NCI-H446 (cell line): ENCODE measurements at regions not wholly inside any gene's neighbourhood (a gene's known extent, or its start where the extent isn't known, plus 50 kb on each side); places are given as distances from the start of the nearest gene placed in this dataset.

Experiments
- DNase-seq, 2 experiments: peaks; one replicate each; lab custom pipeline; 2025; lab: John Stamatoyannopoulos, UW

DNA sequence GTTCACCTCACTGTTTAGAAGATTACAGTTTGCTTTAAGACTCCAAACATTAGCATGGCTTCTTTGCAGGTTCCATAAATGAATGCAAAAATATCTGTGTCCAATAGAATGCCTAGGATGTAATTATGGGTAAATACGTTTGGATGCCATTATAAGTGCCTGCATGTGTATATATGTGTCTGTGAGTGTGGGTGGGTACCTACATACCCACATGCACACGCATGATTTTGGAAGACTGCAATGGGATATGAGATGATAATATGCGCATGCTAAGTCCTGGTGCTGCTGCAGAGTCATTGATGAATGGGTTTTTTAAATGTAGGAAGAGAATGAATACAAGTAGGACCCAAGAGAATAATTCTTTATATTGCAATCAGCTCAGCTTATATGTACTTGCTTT lies 406.4 kb downstream of the ZSWIM6 start:
- DNase-seq: no peak

GRCh38 chr5:61744690-61745619 lies 412.9 kb downstream of the ZSWIM6 start:
- DNase-seq: no peak

GRCh38 chr5:61746831-61747575 lies 414.9 kb downstream of the ZSWIM6 start:
- no peak for DNase-seq

- DNase-seq: no peak
These were observed 416.1 kb downstream of the ZSWIM6 start for GRCh38 chr5:61748121-61748520.

- no peak for DNase-seq
These were observed 416.6 kb downstream of the ZSWIM6 start for GRCh38 chr5:61748651-61749050.

DNA sequence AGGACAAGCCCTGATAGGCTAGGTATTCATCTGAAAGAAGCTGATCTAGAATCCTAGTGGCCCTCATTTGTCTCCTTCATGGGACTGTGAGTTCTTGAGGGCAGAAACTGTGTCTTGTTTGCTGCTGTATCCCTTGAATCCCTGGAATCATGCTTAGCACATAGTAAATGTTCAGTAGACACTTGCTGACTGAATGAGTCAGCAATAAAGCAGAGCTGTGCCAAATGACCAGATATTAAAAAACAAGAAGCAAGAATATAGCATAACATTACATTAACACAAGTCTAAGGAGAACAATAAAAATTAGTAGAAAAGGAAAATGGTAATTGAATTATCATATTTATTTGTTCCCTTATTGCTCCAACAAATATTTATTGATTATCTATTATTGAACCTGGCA lies 420.5 kb downstream of the ZSWIM6 start:
- DNase-seq: no peak

GRCh38 chr5:61754792-61755191 lies 422.7 kb downstream of the ZSWIM6 start:
- no peak for DNase-seq

DNA sequence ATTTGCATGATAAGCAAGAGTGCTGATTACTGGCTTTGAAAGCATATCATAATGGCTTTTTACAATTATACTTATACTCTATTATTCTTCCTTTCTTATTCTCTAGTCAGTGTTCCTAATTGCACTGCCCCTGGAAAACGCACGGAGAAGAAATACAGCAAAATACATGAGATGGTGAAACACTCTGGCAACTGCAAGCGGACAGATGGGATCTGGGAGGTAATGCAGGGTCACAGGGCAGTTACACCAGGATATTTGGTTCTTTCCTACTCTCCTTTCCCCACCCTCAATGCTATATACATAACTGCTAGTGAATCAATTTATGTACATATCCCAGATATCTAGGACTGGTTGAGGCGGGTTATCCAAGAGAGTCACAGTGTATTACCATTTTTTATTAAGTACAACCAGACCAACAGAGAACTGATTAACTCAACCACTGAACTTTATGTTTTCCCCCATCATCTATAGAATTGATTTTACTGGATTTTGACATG lies 423.7 kb downstream of the ZSWIM6 start:
- no peak for DNase-seq

DNA sequence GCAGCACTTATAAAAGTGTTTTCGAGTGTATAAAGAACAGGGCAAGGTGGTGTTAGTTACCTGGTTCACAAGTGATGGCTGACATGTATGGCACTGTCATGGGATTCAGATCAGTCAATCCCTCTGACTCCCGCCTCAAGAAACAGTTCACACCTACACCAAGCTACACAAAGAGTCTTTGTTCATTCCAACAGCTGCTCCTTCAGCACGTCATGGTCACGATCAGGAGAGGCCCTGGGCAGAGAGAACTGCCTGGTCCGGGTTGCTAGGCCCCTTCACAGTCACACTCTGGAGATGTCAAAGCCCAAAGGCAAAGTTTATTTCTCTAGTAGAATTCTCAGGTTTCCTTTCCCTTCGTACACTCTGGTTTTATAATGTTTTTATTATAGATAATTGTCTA lies 426.7 kb downstream of the ZSWIM6 start:
- no peak for DNase-seq

- no peak for DNase-seq
These were observed 433.4 kb downstream of the ZSWIM6 start for GRCh38 chr5:61765471-61765870.

GRCh38 chr5:61766141-61766540 lies 434.1 kb downstream of the ZSWIM6 start:
- no peak for DNase-seq

- DNase-seq: no peak
These were observed 435.4 kb downstream of the ZSWIM6 start for GRCh38 chr5:61767231-61768080.

DNA sequence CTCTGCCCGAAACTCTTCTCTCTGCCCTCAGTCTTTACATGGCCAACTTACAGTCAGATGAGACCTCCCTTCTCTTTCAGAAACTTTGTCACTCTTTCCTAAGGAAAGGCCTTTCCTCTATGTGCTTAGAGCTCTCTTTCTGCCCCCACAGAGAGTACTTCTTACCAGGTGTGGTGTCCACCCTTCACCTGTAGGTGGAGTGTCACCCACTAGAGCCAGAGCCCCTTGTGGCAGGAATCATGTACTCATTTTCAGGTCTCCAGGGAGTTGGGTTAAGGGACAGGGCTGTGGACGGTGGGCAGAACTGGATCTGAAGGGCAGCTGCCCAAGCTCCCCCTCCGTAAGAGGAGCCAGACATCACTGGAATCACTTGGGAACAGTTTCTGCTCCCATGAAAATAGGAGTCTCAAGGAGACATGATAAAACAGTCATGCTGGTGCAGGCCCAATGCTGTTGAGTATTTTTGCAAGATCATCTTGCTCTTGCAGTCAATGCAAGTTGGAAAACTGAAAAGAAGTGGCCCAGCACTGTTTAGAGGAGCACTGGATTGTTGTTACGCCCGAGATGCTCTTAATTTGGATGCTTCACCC lies 436.7 kb downstream of the ZSWIM6 start:
- DNase-seq: no peak

GRCh38 chr5:61771062-61771461 lies 439.0 kb downstream of the ZSWIM6 start:
- DNase-seq: no peak

GRCh38 chr5:61771808-61772207 lies 439.8 kb downstream of the ZSWIM6 start:
- DNase-seq: no peak

GRCh38 chr5:61775901-61776300 lies 443.8 kb downstream of the ZSWIM6 start:
- DNase-seq: no peak

GRCh38 chr5:61777292-61777691 lies 445.2 kb downstream of the ZSWIM6 start:
- DNase-seq: no peak

DNA sequence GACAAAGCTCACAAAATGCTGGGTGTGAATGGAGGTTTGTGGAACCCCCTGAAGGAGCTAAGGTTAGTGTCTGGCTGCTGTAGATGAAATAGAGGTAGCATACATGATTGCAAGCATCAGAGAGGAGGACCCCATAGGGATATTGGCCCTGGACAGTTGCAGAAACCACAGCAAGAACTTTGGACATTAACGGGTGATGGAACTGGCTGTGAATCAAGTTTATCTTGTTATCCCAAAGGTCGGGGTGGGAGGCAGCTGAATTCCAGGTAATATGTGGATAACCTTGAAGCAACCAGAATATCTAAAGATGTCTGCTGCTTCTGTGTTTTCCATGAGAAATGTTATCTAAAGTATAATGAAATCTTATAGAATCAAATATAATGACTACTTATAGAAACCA lies 447.7 kb downstream of the ZSWIM6 start:
- no peak for DNase-seq

DNA sequence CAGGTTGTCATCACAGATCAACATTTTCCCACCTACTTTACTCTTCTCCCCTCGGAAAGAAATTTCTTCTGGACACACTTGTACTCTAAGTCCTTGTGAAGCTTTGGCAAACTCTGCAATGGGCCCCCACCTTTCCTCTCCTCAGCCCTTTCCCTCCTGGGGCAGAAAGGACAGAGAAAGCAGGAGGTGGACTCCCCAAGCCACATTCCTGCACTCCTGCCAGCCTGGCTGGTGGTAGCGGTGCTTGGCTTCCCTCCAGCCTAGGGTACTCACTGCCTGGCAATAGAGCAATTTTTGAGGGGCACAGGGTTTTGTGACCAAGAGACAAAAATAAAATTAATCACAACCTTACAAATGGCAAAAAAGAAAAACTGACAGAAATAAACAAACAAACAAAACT lies 451.4 kb downstream of the ZSWIM6 start:
- DNase-seq: no peak

GRCh38 chr5:61784341-61784740 lies 452.3 kb downstream of the ZSWIM6 start:
- peak in 1 of 2 experiments; percentile 30 for DNase-seq

- no peak for DNase-seq
These were observed 456.5 kb downstream of the ZSWIM6 start for GRCh38 chr5:61788548-61788947.

- DNase-seq: no peak
These were observed 457.9 kb downstream of the ZSWIM6 start for GRCh38 chr5:61790007-61790406.
